ENCODE measurements at regions not wholly inside any gene's neighbourhood (a gene's known extent, or its start where the extent isn't known, plus 50 kb on each side); places are given as distances from the start of the nearest gene placed in this dataset.

- no peaks in the 10 kb centered on the region for H3K4me1 Mint-ChIP-seq (ENCODE audit: low read depth)
- no peak for ATAC-seq (ENCODE audit: poor library complexity)
These were observed 1089.2 kb downstream of the C4orf33 start for GRCh38 chr4:130185123-130185522.

GRCh38 chr4:130186931-130187330 is 1091.0 kb downstream of the C4orf33 start:
- TF ChIP-seq CTCF (IDR thresholded peaks at IDR 0.05) = no peak
- intact Hi-C loops (cut with DNase I, micrococcal nuclease) = no loop called here
- Histone ChIP-seq H3K36me3 (ENCODE audit: insufficient read depth, low read length) (no peaks in the 10 kb centered on the region), H3K27ac (ENCODE audit: low read depth in 1 of 2, low read length in 2 of 2) (no peak overlapping the region), H3K4me3 (ENCODE audit: low read length) (no peak overlapping the region), H3K27me3 (ENCODE audit: control insufficient read depth in 1 of 2, insufficient read depth in 2 of 2, low read length in 2 of 2) (no peaks in the 10 kb centered on the region), H3K9me3 (ENCODE audit: control insufficient read depth in 1 of 2, insufficient read depth in 1 of 2, low read length in 2 of 2) (no peaks in the 10 kb centered on the region), H3K4me1 (ENCODE audit: insufficient read depth, low read length) (no peaks in the 10 kb centered on the region)
- CTCF ChIA-PET = no interaction called here
- H3K4me3 Mint-ChIP-seq = no peak overlapping the region
- DNase-seq (no peak), ATAC-seq (ENCODE audit: poor library complexity) (no peak)
- no peaks in the 10 kb centered on the region for H3K4me1 Mint-ChIP-seq (ENCODE audit: low read depth)
- H3K36me3 Mint-ChIP-seq (ENCODE audit: low read depth) = no peaks in the 10 kb centered on the region
- no peaks in the 10 kb centered on the region for H3K27me3 Mint-ChIP-seq
- no peak overlapping the region for H3K27ac Mint-ChIP-seq
- H3K9me3 Mint-ChIP-seq = peaks cover 5% of the 10 kb centered on the region
- POLR2A ChIA-PET = no interaction called here

More at GRCh38 chr4:130185123-130185522, 1089.2 kb downstream of the C4orf33 start:
- H3K4me3 Mint-ChIP-seq = no peak overlapping the region
- peaks cover 2% of the 10 kb centered on the region for H3K9me3 Mint-ChIP-seq
- no peaks in the 10 kb centered on the region for H3K27me3 Mint-ChIP-seq
- H3K9me3 ChIP-seq (ENCODE audit: control insufficient read depth in 1 of 2, insufficient read depth in 1 of 2, low read length in 2 of 2) = no peaks in the 10 kb centered on the region
- no peaks in the 10 kb centered on the region for H3K4me1 ChIP-seq (ENCODE audit: insufficient read depth, low read length)
- no peak overlapping the region for H3K4me3 ChIP-seq (ENCODE audit: low read length)
- no peak for TF ChIP-seq CTCF (IDR thresholded peaks at IDR 0.05)
- intact Hi-C loops (cut with DNase I, micrococcal nuclease) = no loop called here
- H3K27me3 ChIP-seq (ENCODE audit: control insufficient read depth in 1 of 2, insufficient read depth in 2 of 2, low read length in 2 of 2) = no peaks in the 10 kb centered on the region
- H3K27ac Mint-ChIP-seq = no peak overlapping the region
- H3K27ac ChIP-seq (ENCODE audit: low read depth in 1 of 2, low read length in 2 of 2) = no peak overlapping the region
- no peaks in the 10 kb centered on the region for H3K36me3 ChIP-seq (ENCODE audit: insufficient read depth, low read length)
- ChIA-PET POLR2A (no interaction called here), CTCF (no interaction called here)
- H3K36me3 Mint-ChIP-seq (ENCODE audit: low read depth) = no peaks in the 10 kb centered on the region
- DNase-seq = no peak

DNA sequence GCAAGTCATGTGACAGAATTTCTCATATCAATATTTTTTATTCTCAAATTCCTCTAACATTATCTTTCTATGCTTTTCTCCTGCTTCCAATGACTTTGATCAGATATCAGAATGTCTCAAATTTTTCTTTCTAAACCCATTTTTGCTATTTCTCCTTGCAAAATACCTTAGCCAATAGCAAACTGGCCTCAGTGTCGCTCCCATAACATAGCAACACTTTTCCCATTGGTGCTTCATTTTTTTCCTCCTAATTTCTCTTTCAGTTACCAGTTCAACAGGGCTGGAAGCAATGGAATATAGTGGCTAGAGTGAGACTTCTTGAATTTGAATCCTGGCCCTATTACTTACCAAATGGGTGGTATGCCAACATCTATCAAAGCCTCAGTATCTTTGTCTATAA is 1091.6 kb downstream of the C4orf33 start:
- intact Hi-C loops (cut with DNase I, micrococcal nuclease) = no loop called here
- Mint-ChIP-seq H3K4me1 (ENCODE audit: low read depth) (no peaks in the 10 kb centered on the region), H3K36me3 (ENCODE audit: low read depth) (no peaks in the 10 kb centered on the region), H3K27me3 (no peaks in the 10 kb centered on the region), H3K9me3 (peaks cover 5% of the 10 kb centered on the region), H3K27ac (no peak overlapping the region), H3K4me3 (no peak overlapping the region)
- POLR2A ChIA-PET = no interaction called here
- no peak for ATAC-seq (ENCODE audit: poor library complexity)
- Histone ChIP-seq H3K4me1 (ENCODE audit: insufficient read depth, low read length) (no peaks in the 10 kb centered on the region), H3K27me3 (ENCODE audit: control insufficient read depth in 1 of 2, insufficient read depth in 2 of 2, low read length in 2 of 2) (no peaks in the 10 kb centered on the region), H3K27ac (ENCODE audit: low read depth in 1 of 2, low read length in 2 of 2) (no peak overlapping the region), H3K4me3 (ENCODE audit: low read length) (no peak overlapping the region), H3K9me3 (ENCODE audit: control insufficient read depth in 1 of 2, insufficient read depth in 1 of 2, low read length in 2 of 2) (no peaks in the 10 kb centered on the region), H3K36me3 (ENCODE audit: insufficient read depth, low read length) (no peaks in the 10 kb centered on the region)
- CTCF ChIA-PET = no interaction called here
- TF ChIP-seq CTCF (IDR thresholded peaks at IDR 0.05) = no peak
- DNase-seq = no peak

All from CD4-positive, alpha-beta T cell (primary cell).